GM18858 (cell line): ENCODE measurements at regions not wholly inside any gene's neighbourhood (a gene's known extent, or its start where the extent isn't known, plus 50 kb on each side); places are given as distances from the start of the nearest gene placed in this dataset.
"Not testable (repeated sequence)": the region's sequence is repeated elsewhere in the genome, so short reads cannot be mapped to it uniquely, and the experiment has no call there.

ENCODE experiments used
- ATAC-seq: cut with Tn5 transposase; IDR thresholded peaks from one replicate; pipeline ENCODE4 v1.9.1; 2021; ENCODE audit not compliant: unreplicated experiment

DNA sequence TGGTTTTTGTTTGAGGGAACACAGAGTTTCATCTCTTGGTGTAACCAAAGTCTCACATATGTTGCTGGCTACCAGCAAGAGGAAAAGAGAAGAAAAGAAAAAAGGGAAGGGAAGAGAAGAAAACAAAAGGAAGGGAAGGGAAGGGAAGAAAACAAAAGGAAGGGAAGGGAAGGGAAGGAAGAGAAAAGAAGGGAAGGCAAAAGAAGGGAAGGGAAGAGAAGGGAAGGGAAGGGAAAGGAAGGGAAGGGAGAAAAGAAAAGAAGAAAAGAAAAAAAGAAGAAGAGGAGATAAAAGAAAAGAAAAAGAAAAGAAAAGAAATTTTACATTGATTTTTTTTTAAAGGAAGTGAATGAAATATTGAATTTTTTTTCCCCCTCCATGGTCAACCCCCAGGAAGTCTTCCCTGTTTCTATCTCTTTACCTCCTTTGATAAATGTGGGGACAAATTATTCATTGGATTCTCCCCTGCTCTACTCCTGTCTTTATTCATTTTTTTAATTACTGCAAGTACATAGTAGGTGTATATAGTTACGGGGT, 228.0 kb downstream of the SHOX start:
- ATAC-seq: no peak

DNA sequence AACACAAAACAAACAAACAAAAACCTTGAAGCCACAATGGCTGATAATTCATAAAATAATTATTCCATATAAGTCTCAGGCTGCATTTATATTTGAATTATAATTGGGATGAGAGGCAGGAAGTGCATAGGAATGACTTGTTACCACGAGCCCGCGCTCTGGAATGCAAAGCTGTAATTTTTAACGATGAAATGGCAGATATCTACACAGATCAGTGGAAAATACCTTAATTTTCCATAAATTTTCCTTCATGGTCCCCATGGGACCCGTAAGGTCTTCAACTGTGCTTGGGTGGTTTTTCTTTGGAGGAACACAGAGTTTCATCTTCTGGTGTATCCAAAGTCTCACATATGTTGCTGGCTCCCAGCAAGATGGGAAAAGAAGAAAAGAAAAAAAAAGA, 226.8 kb downstream of the SHOX start:
- no peak for ATAC-seq

DNA sequence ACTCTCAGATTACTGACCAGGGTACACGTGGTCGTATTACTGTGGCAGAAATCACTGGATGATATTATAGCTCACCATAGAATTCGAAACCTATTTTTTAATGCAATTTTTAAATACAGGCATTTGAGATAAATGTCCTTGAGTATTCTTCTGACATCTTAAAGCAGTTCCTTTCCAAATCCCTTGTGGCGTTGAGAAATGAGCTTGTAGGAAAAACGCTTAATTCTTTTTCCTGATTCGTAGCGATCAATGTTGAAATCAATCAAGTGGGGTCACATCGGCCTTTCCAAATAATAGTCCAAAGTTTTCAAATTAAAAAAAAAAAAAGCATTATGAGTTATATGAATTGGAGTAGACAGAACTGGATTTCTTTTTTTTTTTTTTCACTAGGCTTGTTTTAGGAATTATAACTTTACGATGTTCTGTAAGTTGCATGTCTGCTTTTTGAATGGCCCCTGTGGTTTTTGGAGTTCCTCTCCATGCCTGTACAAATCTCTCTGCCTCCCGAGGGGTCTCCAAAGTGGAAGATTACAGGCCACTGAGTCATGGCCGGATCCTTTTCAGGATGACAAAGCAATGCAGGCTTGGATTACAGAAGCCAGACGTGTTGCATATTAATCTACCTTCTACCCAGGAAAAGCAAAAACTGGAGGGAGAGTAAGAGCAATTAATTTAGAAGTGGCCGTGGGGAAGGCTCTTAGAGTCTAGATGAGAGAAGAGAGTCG, 226.1 kb downstream of the SHOX start:
- no peak for ATAC-seq

DNA sequence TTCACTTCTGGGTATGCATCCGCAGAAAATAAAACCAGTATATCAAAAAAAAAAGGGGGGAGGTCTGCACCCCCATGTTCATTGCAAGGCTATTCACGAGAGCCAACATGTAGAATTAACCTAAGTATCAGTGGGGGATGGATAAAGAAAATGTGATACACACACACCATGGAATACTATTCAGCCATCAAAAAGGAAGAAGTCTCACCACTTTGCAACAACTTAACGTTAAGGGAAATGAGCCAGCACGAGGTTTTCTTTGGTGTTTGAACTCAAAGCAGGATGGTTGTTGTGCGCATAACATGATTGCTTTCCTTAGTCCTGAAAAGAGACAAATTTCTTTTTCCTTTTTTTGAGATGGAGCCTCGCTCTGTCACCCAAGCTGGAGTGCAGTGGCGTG, 222.7 kb downstream of the SHOX start:
- ATAC-seq: no peak

DNA sequence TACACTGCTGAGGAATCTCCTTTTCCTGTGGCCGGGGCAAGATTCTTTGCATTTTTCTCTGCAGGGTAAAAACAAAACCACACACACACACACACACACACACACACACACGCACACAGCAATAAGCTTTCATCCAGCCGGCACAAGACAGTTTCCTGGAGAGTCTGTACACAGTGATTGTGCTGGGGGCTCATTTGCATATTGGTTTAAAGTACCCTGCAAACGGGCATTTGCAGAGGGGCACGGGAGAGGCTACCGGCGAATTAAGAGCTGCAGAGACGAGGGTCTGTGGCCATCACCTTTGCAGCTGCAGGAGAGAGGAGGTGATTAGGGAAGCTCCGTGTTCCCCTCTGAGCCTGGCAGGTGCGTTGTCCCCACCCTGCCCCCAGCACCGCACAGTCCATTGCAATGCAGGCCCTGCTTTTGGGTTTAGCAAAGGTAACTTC, 219.9 kb downstream of the SHOX start:
- ATAC-seq: no peak

DNA sequence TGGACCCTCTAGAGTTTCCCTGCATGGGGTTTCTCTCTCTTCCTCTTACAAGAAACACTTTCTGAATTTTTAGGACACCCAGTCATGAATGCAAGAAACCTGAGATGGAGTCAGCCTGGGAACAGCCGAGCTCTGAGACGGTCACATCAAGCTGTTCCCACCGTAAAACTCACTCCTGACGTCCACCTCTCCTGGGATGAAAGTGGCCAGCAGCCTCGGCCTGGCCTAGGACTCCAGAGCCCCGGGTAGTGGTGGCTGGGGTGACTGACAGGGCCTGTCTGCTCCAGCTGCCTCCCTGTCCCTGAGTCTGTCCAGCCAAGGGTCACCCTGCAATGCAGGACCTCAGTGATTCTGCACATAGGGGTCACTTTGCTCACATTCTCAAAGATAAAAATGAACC, 217.8 kb downstream of the SHOX start:
- no peak for ATAC-seq

DNA sequence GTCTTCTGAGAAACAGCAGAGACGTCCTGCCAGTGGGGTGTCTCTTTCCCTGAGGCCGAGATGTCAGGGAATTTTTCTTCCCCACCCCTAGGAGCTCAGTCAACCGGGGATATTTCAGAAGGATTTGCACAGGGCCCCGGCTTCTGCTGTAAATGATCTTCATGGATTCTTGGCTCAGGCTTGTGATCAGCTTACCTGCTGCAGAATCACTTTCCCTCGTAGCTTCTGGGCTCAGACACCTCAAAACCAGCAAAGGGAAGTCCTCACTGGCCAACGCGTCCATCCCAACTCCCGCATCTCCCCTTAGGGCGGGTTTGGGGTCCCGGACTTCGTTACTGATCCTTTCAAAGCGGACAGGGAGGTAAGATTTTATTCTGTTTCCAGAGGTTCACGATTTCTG, 212.7 kb downstream of the SHOX start:
- ATAC-seq: no peak

DNA sequence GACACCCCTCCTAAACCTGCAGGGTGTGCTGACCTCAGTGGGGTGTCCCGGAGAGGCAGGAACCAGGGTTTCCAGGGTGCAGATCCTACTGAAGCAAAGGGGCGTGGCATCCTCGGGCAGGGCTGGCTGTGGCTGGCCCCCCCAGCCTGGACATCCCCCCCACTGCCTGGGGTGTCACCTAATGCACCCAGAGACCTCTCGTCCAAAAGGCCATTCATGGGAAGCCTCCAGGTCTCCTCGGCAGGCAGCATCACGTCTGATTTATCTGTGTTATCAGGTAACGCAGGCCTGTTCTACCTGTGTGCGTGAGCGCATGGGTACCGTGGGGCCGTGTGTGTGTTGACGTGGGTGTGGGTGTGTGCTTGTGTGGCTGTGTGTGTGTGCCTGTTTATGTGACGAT, 210.0 kb downstream of the SHOX start:
- ATAC-seq: no peak

DNA sequence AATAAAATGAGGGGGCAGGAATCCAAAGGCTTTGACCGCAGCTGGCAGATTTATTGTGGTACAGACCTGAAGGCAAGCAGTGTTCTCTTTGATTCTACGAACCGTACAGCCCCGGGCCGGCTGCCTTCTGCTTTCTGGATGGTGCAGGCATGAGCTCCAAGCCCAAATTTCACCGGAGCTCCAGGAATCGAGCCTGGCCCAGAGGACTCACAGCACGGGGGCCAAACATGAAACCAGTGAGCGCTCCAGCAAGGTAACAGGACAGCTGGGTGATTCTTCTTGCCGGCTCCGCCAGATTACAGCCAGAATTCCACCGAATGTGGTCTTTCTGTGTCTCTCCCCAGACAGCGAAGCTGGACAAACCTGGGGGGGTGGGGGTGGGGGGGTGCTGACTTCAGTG, 208.1 kb downstream of the SHOX start:
- not testable (repeated sequence) for ATAC-seq

DNA sequence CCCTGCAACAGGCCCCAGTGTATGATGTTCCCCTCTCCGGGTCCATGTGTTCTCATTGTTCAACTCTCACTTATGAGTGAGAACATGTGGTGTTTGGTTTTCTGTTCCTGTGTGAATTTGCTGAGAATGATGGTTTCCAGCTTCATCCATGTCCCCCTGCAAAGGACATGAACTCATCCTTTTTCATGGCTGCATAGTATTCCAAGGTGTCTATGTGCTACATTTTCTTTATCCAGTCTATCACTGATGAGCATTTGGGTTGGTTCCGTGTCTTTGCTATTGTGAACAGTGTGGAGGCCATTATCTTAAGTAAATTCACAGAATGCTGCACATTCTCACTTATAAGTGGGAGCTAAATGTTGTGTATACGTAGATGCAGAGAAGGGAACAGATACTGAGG, 205.3 kb downstream of the SHOX start:
- ATAC-seq: not testable (repeated sequence)

DNA sequence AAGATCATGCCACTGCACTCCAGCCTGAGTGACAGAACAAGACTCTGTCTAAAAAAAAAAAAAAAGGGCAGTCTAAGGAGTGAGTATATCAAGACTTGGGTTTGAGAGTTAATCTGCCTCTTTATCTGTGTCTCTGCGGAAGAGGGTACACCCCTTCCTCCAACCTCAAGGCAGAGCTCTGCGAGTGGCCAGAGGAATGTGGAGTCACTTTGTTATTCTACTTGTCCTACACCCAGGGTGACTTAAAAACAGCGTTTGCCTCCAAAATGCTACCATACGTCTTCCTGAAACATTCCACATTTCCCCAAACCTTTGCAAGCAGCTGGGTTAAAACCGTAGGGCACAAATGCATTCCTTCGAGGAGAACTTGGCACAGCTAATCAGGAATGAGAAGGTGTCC, 199.9 kb downstream of the SHOX start:
- ATAC-seq: no peak

DNA sequence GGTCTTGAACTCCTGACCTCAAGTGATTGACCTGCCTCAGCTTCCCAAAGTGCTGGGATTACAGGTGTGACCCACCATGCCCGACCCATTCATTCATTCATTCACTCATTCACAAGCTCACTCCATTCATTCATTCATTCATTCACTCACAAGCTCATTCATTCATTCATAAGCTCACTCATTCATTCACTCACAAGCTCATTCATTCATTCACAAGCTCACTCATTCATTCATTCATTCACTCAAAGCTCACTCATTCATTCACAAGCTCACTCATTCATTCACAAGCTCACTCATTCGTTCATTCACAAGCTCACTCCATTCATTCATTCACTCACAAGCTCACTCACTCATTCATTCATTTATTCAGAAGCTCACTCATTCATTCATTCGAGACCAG, 198.6 kb downstream of the SHOX start:
- no peak for ATAC-seq

DNA sequence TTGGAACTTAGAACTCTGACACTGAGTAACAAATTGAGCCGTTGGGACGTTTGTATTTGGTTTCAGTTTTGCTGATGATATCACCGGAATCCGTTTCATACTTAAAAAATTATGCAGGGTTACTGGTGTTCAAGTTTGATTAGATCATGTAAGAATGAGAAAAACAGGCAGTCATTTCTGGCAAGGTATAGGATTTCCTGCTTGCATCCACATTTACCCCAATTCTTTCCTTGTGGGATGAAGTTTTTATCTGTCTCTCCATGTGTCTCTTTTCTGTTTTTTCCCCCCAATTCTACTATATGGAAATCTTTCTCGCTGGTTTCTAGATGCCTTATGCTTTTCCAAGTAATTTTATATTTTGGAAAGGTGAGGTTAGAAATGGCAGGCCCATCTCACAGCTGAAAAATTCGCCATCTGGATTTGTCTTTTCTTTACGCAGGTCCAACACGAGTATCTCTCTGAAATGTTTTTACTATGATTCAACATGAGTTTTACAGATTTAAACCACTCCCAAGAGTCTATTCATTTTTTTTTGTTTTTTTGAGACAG, 197.9 kb downstream of the SHOX start:
- no peak for ATAC-seq

DNA sequence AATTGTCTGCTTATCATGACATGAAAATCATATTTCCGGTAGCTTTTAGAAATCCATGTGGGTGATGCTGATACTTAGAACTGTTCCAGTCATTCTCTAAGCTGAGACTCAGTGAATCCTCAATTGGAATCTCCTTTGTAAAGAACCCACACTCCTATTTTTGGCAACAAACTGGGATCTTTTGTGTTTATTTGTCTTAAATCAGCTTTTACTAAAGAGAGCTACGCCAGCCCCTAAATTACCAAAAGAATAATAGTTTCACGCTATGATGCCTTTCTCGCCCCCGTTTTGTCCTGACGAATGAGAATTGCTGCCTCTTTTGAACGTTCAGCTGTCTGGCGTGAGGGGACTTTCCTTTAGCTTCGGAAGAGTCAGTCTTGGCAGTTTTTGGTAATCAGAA, 195.9 kb downstream of the SHOX start:
- ATAC-seq: no peak

DNA sequence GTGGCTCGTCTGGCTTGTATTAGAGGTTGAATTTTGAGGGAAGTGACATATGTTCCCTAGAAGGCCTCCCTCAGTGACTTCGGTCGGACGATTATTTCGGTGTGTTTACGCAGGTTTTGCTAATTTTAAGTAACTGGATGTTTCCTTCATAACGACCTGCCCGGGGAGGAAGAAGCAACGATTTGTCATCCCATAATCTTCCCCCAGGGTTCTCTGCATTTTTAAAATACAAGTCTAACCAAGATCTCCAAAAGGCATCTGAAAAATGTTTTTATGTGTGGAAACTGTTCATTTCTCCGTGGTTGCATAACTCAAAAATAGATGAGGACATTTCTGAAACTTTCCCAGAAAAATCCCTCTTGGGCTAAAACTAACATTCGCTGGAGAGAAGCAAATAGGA, 195.4 kb downstream of the SHOX start:
- ATAC-seq: no peak

DNA sequence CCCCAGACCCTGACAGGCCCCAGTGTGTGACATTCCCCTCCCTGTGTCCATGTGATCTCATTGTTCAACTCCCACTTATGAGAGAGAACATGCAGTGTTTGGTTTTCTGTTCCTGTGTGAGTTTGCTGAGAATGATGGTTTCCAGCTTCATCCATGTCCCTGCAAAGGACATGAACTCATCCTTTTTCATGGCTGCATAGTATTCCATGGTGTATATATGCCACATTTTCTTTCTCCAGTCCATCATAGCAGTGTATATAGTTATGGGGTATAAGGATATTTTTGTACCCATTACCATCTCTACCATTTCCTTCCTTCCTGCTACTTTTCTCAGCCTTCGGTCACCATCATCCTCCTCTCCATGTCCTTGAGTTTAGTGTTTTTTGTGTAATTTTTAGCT, 192.5 kb downstream of the SHOX start:
- not testable (repeated sequence) for ATAC-seq

DNA sequence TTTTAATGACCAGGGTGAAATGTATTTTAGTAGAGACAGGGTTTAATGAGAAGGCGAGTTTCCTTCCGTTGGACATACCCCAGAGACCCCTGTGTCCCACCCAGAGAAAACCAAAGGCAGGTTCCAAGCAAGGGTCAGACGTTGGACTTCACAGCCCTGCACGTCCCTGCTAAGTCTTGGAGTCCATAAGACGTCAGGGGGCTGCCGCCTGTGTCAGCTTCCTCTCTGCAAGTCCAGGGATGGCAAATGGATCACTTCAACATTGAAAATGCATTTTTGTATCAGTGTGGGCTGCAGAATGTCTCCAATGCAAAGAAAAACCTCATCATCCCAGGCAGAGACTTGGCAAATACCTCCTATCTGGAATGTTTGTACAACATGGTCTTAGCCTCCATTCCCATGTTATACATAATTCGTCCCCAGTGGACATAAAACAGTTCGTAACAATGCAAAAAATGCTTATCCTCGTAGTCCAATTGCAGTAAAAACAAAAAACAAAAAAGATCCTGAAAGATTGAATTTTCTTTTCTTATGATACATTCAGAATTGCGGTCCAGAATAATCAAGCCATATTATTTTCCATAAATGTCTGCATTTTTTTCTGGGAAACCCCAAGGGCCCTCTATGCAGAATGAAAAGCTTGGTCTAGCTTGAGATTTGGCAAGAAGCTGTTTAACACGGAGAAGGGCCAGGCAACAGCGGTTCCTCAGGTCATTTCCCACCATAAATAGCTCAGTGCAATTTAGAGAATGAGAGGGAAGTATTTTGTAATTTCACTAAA, 190.9 kb downstream of the SHOX start:
- no peak for ATAC-seq

DNA sequence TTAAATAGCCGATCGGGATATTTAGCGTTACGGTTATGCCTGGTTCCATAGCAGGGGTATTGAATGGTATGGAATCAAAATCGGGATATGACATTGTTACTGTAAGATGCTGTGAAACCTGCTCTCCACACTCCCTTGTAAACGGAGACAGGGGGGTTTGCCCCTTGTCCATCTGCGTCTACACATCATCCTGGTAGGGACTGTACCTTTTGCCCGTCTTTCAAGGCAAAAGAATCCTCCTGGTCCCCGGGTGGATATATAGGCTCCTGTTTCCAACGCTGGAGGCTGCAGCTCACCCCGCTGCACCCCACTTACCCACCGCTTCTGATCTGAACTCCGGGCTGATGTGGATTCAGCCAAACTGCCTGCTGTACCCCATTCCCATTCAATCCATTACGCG, 189.1 kb downstream of the SHOX start:
- ATAC-seq: no peak

DNA sequence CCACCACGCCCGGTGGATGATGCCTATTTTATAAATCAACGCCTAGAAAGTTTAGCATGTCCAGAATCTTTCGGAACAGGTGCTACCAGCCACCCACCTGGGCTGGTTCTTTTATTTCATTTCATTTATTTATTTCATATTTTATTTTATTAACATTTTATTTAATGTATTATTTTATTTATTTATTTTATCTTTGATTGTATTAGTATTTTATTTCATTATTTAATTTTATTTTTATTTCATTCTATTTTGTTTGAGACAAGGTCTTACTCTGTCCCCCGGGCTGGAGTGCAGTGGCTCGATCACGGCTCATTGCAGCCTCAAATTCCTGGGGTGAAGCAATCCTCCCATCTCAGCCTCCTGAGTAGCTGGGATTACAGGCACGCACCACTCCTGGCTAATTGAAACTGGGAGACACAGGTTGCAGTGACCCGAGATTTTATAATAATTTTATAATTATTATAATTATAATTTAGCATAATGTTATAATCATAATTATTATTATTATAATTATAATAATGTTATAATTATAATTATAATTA, 187.2 kb downstream of the SHOX start:
- ATAC-seq: no peak

DNA sequence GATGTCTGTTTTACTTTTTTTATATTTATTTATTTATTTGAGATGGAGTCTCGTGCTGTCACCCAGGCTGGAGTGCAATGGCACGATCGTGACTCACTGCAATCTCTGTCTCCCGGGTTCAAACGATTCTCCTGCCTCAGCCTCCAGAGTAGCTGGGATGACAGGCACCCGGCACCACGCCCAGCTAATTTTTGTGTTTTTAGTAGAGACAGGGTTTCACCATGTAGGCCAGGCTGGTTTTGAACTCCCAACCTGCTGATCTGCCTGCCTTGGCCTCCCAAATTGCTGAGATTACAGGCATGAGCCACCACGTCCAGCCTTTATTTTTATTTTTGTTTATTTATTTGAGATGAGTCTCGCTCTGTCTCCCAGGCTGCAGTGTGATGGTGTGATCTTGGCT, 186.6 kb downstream of the SHOX start:
- ATAC-seq: not testable (repeated sequence)

DNA sequence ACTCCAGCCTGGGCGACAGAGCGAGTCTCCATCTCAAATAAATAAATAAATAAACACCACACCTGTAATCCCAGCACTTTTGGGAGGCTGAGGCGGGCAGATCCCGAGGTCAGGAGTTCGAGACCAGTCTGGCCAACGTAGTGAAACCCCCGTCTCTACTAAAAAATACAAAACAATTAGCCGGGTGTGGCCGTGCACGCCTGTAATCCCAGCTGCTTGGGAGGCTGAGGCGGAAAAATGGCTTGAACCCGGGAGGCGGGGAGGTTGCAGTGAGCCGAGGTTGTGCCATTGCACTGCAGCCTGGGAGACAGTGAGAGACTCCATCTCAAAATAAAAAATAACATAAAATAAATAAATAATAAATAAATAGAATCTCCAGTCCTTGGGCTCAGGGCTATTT, 185.8 kb downstream of the SHOX start:
- ATAC-seq: no peak

DNA sequence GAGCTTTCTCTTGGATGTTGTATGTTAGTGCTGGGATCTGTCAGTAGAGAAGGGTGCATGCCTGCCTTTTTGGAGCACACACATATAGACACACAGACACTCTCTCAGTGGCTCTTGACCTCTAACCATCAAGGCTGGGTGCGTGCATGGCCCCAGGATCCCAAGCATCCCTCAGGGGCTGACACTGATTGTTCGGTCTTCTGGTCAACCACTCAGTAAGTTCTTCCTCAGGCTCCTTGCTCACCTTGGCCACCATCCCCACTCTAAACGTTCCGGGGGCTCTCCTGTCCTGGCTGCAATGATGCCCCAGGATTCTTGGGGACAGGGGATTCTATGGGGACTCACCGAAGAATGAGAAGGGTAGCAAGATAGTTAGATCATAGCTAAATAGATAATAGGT, 179.6 kb downstream of the SHOX start:
- no peak for ATAC-seq
